ENCODE measurements at regions not wholly inside any gene's neighbourhood (a gene's known extent, or its start where the extent isn't known, plus 50 kb on each side); places are given as distances from the start of the nearest gene placed in this dataset.

DNA sequence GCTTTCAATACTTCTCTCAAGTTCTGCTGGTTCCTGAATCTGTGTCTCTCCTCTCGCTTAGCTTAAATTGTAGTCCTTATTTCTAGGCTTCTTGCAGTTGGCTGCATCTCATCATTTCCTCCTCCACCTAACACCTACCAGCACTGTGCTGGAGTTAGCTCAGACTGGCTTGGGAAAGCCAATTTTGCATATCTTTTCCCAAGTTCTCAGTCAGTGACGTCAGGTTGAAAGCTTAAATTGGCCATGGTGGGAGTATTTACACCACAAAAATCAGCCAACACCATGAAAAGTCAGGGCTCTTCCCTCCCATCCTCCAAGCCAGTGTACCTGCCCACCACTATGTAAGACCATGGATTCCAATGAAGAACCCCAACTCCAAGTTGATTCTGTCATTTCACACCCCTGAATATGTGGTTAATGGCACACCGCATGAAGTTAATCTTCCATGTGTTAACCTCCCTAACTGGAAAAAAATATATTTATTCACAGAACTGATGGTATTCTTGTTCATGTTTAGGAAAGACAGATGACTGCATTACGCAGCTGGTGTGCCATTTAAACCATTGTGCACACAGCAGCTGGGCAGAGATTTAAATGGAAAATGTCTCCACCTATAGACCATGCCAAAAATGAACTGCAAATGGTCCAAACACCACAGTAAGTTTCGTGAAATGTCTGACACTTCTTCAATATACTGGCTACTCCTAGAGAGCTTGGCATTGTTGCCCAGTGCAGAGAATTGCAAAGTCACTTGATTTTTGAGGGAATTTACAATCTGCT, 274.1 kb upstream of the MAP3K7 start:
- no peaks in the 10 kb centered on the region for H3K27me3 ChIP-seq

DNA sequence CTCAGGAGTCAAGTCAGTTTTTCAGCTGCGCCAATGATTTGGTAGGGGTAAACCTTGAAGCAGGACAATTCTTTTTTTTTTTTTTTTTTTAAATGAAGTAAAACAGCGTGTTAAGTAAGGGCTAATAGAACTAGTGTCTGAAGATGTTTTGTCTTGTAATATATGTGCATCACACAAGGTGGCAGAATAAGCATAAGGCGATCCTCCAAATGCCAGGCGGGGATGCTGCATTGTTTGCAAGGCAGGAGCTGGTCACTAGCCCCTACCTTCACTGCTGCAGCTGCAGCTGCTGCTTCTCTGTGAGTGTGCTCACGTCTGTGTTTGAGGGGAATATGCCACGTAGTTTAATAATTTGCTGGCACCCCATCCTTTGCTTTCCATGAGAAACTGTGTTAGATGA, 272.7 kb upstream of the MAP3K7 start:
- intact Hi-C loops (cut with DNase I) = no loop called here
- Histone ChIP-seq H3K4me3 (no peak overlapping the region), H3K27ac (no peak overlapping the region), H3K4me1 (no peaks in the 10 kb centered on the region), H3K9me3 (no peaks in the 10 kb centered on the region), H3K36me3 (no peaks in the 10 kb centered on the region), H3K27me3 (no peaks in the 10 kb centered on the region)
- TF ChIP-seq, protein P1, sequence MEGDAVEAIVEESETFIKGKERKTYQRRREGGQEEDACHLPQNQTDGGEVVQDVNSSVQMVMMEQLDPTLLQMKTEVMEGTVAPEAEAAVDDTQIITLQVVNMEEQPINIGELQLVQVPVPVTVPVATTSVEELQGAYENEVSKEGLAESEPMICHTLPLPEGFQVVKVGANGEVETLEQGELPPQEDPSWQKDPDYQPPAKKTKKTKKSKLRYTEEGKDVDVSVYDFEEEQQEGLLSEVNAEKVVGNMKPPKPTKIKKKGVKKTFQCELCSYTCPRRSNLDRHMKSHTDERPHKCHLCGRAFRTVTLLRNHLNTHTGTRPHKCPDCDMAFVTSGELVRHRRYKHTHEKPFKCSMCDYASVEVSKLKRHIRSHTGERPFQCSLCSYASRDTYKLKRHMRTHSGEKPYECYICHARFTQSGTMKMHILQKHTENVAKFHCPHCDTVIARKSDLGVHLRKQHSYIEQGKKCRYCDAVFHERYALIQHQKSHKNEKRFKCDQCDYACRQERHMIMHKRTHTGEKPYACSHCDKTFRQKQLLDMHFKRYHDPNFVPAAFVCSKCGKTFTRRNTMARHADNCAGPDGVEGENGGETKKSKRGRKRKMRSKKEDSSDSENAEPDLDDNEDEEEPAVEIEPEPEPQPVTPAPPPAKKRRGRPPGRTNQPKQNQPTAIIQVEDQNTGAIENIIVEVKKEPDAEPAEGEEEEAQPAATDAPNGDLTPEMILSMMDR (IDR thresholded peaks at IDR 0.05) = no peak
- DNase-seq (ENCODE audit: low spot score in 2 of 2) = no peak

More for the DNA sequence above, 274.1 kb upstream of the MAP3K7 start:
- intact Hi-C loops (cut with DNase I) = no loop called here
- TF ChIP-seq, protein P1 (IDR thresholded peaks at IDR 0.05) = no peak
- H3K4me3 ChIP-seq = no peak overlapping the region
- H3K9me3 ChIP-seq = no peaks in the 10 kb centered on the region
- H3K27ac ChIP-seq = no peak overlapping the region
- no peaks in the 10 kb centered on the region for H3K36me3 ChIP-seq
- no peak for DNase-seq (ENCODE audit: low spot score in 2 of 2)
- H3K4me1 ChIP-seq = no peaks in the 10 kb centered on the region

DNA sequence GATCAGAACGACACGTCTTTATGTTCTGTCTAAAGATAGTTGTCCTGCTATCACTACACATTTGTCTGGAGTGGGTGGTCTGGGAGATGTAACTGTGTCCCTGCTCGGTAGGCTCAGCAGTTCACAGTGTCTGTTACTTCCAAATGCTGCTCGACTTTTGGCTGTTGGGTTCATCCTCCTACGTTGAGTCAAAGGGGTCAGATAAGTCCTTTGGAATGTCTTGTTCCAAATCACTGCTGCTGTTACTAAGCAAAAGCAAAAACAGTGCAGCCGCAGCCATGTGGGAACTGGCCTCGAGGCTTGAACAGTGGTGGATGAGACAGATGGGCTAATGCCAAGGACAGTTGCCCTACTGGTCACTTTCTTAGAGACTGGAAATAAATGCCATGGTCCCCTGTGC, 272.2 kb upstream of the MAP3K7 start:
- intact Hi-C loops (cut with DNase I) = no loop called here
- no peaks in the 10 kb centered on the region for H3K4me1 ChIP-seq
- no peaks in the 10 kb centered on the region for H3K9me3 ChIP-seq
- no peaks in the 10 kb centered on the region for H3K36me3 ChIP-seq
- H3K27ac ChIP-seq = no peak overlapping the region
- TF ChIP-seq, protein P1 (IDR thresholded peaks at IDR 0.05) = no peak
- H3K4me3 ChIP-seq = no peak overlapping the region
- DNase-seq (ENCODE audit: low spot score in 2 of 2) = no peak
- no peaks in the 10 kb centered on the region for H3K27me3 ChIP-seq

DNA sequence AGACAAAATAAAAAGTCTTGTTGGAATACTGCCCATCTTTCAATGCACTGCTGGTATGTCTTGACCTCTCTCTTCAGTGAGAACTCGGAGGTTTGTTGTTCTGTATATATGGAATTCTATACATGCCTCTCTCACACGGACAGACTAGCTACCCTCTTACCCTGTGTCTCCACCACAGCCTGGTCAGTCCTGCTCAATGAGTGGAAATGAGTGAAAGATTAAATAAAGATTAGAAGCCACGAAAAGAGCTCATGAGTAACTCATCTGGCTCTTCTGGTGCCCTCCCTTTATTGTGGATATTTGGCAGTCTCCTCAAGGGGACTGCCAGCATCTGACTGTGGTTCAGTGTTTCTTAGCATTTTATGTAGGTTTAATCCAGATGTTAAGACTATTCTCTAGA, 262.8 kb upstream of the MAP3K7 start:
- TF ChIP-seq, protein P1 (IDR thresholded peaks at IDR 0.05) = no peak
- Histone ChIP-seq H3K9me3 (no peaks in the 10 kb centered on the region), H3K36me3 (no peaks in the 10 kb centered on the region), H3K27ac (no peak overlapping the region), H3K4me1 (no peaks in the 10 kb centered on the region), H3K4me3 (no peak overlapping the region), H3K27me3 (no peaks in the 10 kb centered on the region)
- no peak for DNase-seq (ENCODE audit: low spot score in 2 of 2)
- intact Hi-C loops (cut with DNase I) = no loop called here

DNA sequence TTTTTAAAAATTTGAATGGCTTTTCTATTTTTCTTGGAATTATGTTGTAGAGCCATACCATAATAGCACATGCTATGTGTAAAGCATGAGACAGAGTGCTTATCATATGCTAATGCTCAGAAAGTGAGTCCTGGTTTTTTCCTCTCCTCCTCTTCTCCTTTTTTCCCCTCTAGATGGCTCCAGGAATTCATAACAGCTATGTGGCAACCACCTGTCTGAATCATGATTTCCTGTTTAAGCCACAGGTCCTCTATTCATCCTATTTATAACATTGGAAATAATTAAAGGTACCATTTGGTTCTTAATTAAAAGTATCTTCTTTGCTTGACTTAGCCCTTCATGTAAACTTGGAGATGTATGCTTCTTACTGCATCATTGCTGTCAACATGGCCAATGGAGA, 260.0 kb upstream of the MAP3K7 start:
- no peak overlapping the region for H3K27ac ChIP-seq
- TF ChIP-seq, protein P1 (IDR thresholded peaks at IDR 0.05) = no peak
- no peaks in the 10 kb centered on the region for H3K9me3 ChIP-seq
- no peaks in the 10 kb centered on the region for H3K4me1 ChIP-seq
- no peaks in the 10 kb centered on the region for H3K36me3 ChIP-seq
- H3K4me3 ChIP-seq = no peak overlapping the region
- DNase-seq (ENCODE audit: low spot score in 2 of 2) = no peak
- intact Hi-C loops (cut with DNase I) = no loop called here
- H3K27me3 ChIP-seq = no peaks in the 10 kb centered on the region
